Fibroblast of lung (primary cell): ENCODE measurements at regions not wholly inside any gene's neighbourhood (a gene's known extent, or its start where the extent isn't known, plus 50 kb on each side); places are given as distances from the start of the nearest gene placed in this dataset.

Source experiments
- EZH2 ChIP-seq: IDR thresholded peaks from 2 replicates; pipeline ENCODE4 v1.5.1; 2012; ENCODE audit warnings: low read length, control low read depth, mild to moderate bottlenecking; ENCODE audit errors: missing control alignments
- TF ChIP-seq, protein P1 (sequence below), 2 donors: IDR thresholded peaks in 1 of 2; conservative IDR thresholded peaks in 1 of 2; 1 replicate in 1 of 2; 2 replicates in 1 of 2; pipeline ENCODE4 v1.5.1; 2011 to 2012; ENCODE audit warnings: low read length in 2 of 2, control low read depth in 1 of 2, inconsistent platforms in 1 of 2, low read depth in 1 of 2, mild to moderate bottlenecking in 1 of 2

GRCh38 chrX:45788941-45789348, 588.3 kb upstream of the DIPK2B start:
- TF ChIP-seq, protein P1, sequence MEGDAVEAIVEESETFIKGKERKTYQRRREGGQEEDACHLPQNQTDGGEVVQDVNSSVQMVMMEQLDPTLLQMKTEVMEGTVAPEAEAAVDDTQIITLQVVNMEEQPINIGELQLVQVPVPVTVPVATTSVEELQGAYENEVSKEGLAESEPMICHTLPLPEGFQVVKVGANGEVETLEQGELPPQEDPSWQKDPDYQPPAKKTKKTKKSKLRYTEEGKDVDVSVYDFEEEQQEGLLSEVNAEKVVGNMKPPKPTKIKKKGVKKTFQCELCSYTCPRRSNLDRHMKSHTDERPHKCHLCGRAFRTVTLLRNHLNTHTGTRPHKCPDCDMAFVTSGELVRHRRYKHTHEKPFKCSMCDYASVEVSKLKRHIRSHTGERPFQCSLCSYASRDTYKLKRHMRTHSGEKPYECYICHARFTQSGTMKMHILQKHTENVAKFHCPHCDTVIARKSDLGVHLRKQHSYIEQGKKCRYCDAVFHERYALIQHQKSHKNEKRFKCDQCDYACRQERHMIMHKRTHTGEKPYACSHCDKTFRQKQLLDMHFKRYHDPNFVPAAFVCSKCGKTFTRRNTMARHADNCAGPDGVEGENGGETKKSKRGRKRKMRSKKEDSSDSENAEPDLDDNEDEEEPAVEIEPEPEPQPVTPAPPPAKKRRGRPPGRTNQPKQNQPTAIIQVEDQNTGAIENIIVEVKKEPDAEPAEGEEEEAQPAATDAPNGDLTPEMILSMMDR (conservative IDR thresholded peaks at IDR 0.05 in 1 of 2, IDR thresholded peaks at IDR 0.05 in 1 of 2; ENCODE audit: low read depth in 1 of 2, low read length in 2 of 2): no peak
- TF ChIP-seq EZH2: no peak
